MCF 10A (cell line): ENCODE measurements at regions not wholly inside any gene's neighbourhood (a gene's known extent, or its start where the extent isn't known, plus 50 kb on each side); places are given as distances from the start of the nearest gene placed in this dataset.

Experiments
- BruUV-seq: library from RNA; stranded (reverse); fragments of 400-500 nt; replicated peaks from 2 replicates; lab custom pipeline; 2021; lab: Mats Ljungman, UMichigan
- CTCF ChIA-PET: fragments of 300-600 bp; sonication (Branson Sonifier 250); formaldehyde crosslinking; extraction: SDS; loops from one replicate; lab custom pipeline; 2021; ENCODE audit warnings: antibody characterized with exemption, inconsistent platforms; lab: Yijun Ruan, JAX
- POLR2A ChIA-PET: fragments of 300-600, 350-650 bp; sonication (Branson Sonifier 250); formaldehyde crosslinking; extraction: SDS; loops from one replicate; lab custom pipeline; 2020; ENCODE audit warnings: antibody characterized with exemption, inconsistent platforms; lab: Yijun Ruan, JAX
- DNase-seq: peaks from one replicate; pipeline ENCODE4 v3.0.0-alpha.2; 2018; ENCODE audit not compliant: unreplicated experiment
- H3K27ac Mint-ChIP-seq: one replicate; pipeline ENCODE4 v1.8.0; 2022; ENCODE audit warnings: mild to moderate bottlenecking, low read depth, mixed read lengths; ENCODE audit not compliant: unreplicated experiment
- H3K27me3 Mint-ChIP-seq: one replicate; pipeline ENCODE4 v1.8.0; 2022; ENCODE audit warnings: mixed read lengths; ENCODE audit not compliant: insufficient read depth, unreplicated experiment
- H3K36me3 Mint-ChIP-seq: one replicate; pipeline ENCODE4 v1.8.0; 2022; ENCODE audit warnings: mild to moderate bottlenecking, moderate library complexity, mixed read lengths; ENCODE audit not compliant: insufficient read depth, unreplicated experiment
- H3K4me1 Mint-ChIP-seq: one replicate; pipeline ENCODE4 v1.8.0; 2022; ENCODE audit warnings: mixed read lengths; ENCODE audit not compliant: insufficient read depth, unreplicated experiment
- H3K4me3 Mint-ChIP-seq: one replicate; pipeline ENCODE4 v1.8.0; 2022; ENCODE audit warnings: mild to moderate bottlenecking, moderate library complexity, mixed read lengths; ENCODE audit not compliant: unreplicated experiment
- H3K9me3 Mint-ChIP-seq: one replicate; pipeline ENCODE4 v1.8.0; 2022; ENCODE audit warnings: mixed read lengths; ENCODE audit not compliant: unreplicated experiment
- intact Hi-C: fragments of 100-400 bp; cut with micrococcal nuclease; formaldehyde crosslinking; loops from 2 replicates; pipeline ENCODE4 v1.14.1; 2022
- TF ChIP-seq, protein P1 (sequence below): fragments of 200-600 bp; IDR thresholded peaks from one replicate; pipeline ENCODE4 v1.8.0; 2022; ENCODE audit warnings: antibody characterized with exemption, mild to moderate bottlenecking; ENCODE audit not compliant: unreplicated experiment

DNA sequence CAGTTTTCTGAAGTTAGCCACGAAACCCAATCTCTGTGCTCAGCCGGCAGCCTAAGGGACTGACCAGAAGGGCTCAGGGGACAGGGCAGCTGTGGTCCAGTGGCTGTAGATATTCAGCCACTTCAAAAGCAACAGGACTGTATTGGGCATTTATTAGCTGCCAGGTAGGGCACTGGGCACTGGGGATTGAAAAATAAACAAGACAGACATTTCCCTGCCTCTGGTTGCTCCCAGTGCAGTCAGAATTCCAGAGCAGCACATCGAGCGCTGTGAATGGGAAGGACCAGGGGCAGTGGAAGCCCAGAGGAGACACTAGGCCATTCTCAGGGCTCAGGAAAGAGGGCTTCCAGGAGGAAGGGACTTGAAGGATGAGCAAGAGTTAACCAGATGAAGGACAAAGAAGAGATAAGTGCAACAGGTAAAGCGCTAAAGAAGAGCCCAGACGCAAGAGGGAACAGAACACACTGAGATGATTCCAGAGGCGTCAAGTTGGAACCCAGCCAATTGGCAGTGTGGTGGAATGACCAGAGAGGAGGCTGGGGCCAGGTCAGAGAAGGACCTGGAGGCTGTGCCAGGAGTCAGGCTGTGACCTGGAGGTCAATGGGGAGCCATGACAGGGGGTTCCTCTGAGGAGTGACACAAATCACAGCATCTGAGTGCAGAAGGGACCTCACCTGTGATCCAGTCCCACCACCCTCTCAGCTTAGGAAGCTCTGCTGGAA, 122.5 kb upstream of the ZNF618 start:
- no peaks in the 10 kb centered on the region for H3K4me1 Mint-ChIP-seq
- no peak overlapping the region for H3K27ac Mint-ChIP-seq
- TF ChIP-seq, protein P1, sequence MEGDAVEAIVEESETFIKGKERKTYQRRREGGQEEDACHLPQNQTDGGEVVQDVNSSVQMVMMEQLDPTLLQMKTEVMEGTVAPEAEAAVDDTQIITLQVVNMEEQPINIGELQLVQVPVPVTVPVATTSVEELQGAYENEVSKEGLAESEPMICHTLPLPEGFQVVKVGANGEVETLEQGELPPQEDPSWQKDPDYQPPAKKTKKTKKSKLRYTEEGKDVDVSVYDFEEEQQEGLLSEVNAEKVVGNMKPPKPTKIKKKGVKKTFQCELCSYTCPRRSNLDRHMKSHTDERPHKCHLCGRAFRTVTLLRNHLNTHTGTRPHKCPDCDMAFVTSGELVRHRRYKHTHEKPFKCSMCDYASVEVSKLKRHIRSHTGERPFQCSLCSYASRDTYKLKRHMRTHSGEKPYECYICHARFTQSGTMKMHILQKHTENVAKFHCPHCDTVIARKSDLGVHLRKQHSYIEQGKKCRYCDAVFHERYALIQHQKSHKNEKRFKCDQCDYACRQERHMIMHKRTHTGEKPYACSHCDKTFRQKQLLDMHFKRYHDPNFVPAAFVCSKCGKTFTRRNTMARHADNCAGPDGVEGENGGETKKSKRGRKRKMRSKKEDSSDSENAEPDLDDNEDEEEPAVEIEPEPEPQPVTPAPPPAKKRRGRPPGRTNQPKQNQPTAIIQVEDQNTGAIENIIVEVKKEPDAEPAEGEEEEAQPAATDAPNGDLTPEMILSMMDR, result no peak
- no peak for DNase-seq
- H3K4me3 Mint-ChIP-seq, result no peak overlapping the region
- CTCF ChIA-PET, result interaction anchor here (0.7 to 1.2 kb wide), 2 partner anchors 16 to 36 kb away, joined by 3 read pairs; no protein-coding TSS in a partner anchor
- H3K36me3 Mint-ChIP-seq, result peaks cover 6% of the 10 kb centered on the region
- peaks cover 8% of the 10 kb centered on the region for H3K9me3 Mint-ChIP-seq
- no TSS peak for BruUV-seq
- intact Hi-C loops, result no loop called here
- POLR2A ChIA-PET, result interaction anchor here (0.5 kb wide), 1 partner anchor 9 kb away, joined by 3 read pairs; no protein-coding TSS in a partner anchor
- H3K27me3 Mint-ChIP-seq, result peaks cover 67% of the 10 kb centered on the region

DNA sequence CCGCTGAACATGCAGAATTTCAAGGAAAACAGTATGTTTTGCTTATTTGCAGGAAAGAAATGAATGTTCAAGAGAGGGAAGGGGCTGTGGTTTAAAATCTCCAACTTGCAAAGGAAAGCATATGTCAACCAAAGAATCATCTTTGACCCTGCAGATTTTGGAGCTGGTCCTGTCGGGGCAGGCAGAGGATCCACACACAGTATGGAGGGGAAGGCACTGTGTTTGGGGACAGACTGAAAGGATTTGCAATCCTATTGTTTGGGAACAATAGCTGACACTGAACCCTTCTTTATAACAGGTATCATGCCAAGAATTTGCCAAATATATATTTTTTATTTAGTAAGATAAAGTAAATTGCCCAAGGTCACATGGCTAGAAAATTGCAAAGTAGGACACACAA, 121.4 kb upstream of the ZNF618 start:
- DNase-seq, result no peak
- intact Hi-C loops, result no loop called here
- peaks cover 6% of the 10 kb centered on the region for H3K36me3 Mint-ChIP-seq
- ChIA-PET POLR2A (no interaction called here), CTCF (interaction anchor here (0.6 to 1.2 kb wide), 3 partner anchors 17 to 318 kb away, joined by 3 to 4 read pairs (median 3); no protein-coding TSS in a partner anchor)
- TF ChIP-seq, protein P1, result no peak
- peaks cover 9% of the 10 kb centered on the region for H3K9me3 Mint-ChIP-seq
- peaks cover 77% of the 10 kb centered on the region for H3K27me3 Mint-ChIP-seq
- H3K4me3 Mint-ChIP-seq, result no peak overlapping the region
- H3K4me1 Mint-ChIP-seq, result no peaks in the 10 kb centered on the region
- H3K27ac Mint-ChIP-seq, result no peak overlapping the region
- no TSS peak for BruUV-seq

GRCh38 chr9:113755433-113755832, 120.7 kb upstream of the ZNF618 start:
- Mint-ChIP-seq H3K27ac (no peak overlapping the region), H3K27me3 (peaks cover 76% of the 10 kb centered on the region), H3K4me3 (no peak overlapping the region), H3K4me1 (no peaks in the 10 kb centered on the region), H3K36me3 (peaks cover 6% of the 10 kb centered on the region), H3K9me3 (peaks cover 9% of the 10 kb centered on the region)
- no TSS peak for BruUV-seq
- TF ChIP-seq, protein P1, result no peak
- CTCF ChIA-PET, result interaction anchor here (1.0 kb wide), 1 partner anchor 18 kb away, joined by 3 read pairs; no protein-coding TSS in a partner anchor
- intact Hi-C loops, result no loop called here
- POLR2A ChIA-PET, result no interaction called here
- no peak for DNase-seq

GRCh38 chr9:113756476-113757192, 119.5 kb upstream of the ZNF618 start:
- no peak for DNase-seq
- ChIA-PET CTCF (interaction anchor here (1.0 to 1.7 kb wide), 3 partner anchors 14 to 52 kb away, joined by 3 to 6 read pairs (median 4); no protein-coding TSS in a partner anchor), POLR2A (no interaction called here)
- Mint-ChIP-seq H3K27me3 (peaks cover 76% of the 10 kb centered on the region), H3K9me3 (peaks cover 9% of the 10 kb centered on the region), H3K4me1 (no peaks in the 10 kb centered on the region), H3K36me3 (peaks cover 6% of the 10 kb centered on the region), H3K4me3 (no peak overlapping the region), H3K27ac (no peak overlapping the region)
- no TSS peak for BruUV-seq
- TF ChIP-seq, protein P1, result no peak
- intact Hi-C loops, result no loop called here
